ENCODE measurements at regions not wholly inside any gene's neighbourhood (a gene's known extent, or its start where the extent isn't known, plus 50 kb on each side); places are given as distances from the start of the nearest gene placed in this dataset.

- no peak for TF ChIP-seq ZBTB33 (IDR thresholded peaks at IDR 0.05; ENCODE audit: borderline replicate concordance, low read depth)
- no peak for TF ChIP-seq USF1 (IDR thresholded peaks at IDR 0.05; ENCODE audit: borderline replicate concordance, low read depth)
- TF ChIP-seq TEAD4 (IDR thresholded peaks at IDR 0.05; ENCODE audit: borderline replicate concordance, insufficient read depth) = no peak
- TF ChIP-seq CHD2 (IDR thresholded peaks at IDR 0.05; ENCODE audit: low read length, partially characterized antibody) = no peak
- no peak for TF ChIP-seq TCF12 (IDR thresholded peaks at IDR 0.05)
These were observed 81.8 kb upstream of the ARMC2 start (continued) for GRCh38 chr6:108766419-108766818.

GRCh38 chr6:108766886-108767285, 81.3 kb upstream of the ARMC2 start:
- no peaks in the 10 kb centered on the region for H4K20me1 ChIP-seq (ENCODE audit: insufficient read depth)
- H3K36me3 ChIP-seq (replicated peaks in 1 of 2; ENCODE audit: control insufficient read depth in 1 of 2, insufficient read depth in 2 of 2, low read length in 1 of 2) = no peaks in the 10 kb centered on the region
- H3K4me1 ChIP-seq (ENCODE audit: control insufficient read depth in 1 of 2, insufficient read depth in 2 of 2, low read depth in 1 of 2, low read length in 1 of 2) = no peaks in the 10 kb centered on the region; a peak in 1 of 4 replicates
- CTCF ChIA-PET = interaction anchor here (1.7 kb wide), 1 partner anchor 69 kb away, joined by 3 read pairs; no protein-coding TSS in a partner anchor
- no peak overlapping the region for H3K27ac ChIP-seq (ENCODE audit: low read depth in 2 of 2, low read length in 1 of 2)
- DNase-seq = no peak
- TF ChIP-seq POLR2AphosphoS5 (IDR thresholded peaks at IDR 0.05; ENCODE audit: low read depth, low read length) = no peak
- TF ChIP-seq FOSL2 (IDR thresholded peaks at IDR 0.05; ENCODE audit: borderline replicate concordance, low read depth) = no peak
- no peak for TF ChIP-seq IRF3 (IDR thresholded peaks at IDR 0.05; ENCODE audit: low read depth, low read length)
- no peak for TF ChIP-seq RCOR1 (IDR thresholded peaks at IDR 0.05; ENCODE audit: low read length)
- H3K9me3 ChIP-seq = no peaks in the 10 kb centered on the region
- 88% methylated on average over 6 of the region's 6 CpGs for WGBS (ENCODE audit: low lambda C conversion rate)
- H3F3A ChIP-seq (replicated peaks; ENCODE audit: insufficient read depth) = no peaks in the 10 kb centered on the region
- no peaks in the 10 kb centered on the region for H3K79me2 ChIP-seq (ENCODE audit: insufficient read depth)
- H3K4me3 ChIP-seq (ENCODE audit: low read depth in 2 of 2, low read length in 1 of 2) = no peak overlapping the region
- no peaks in the 10 kb centered on the region for H3K9me2 ChIP-seq
- no peak overlapping the region for H3K4me2 ChIP-seq
- POLR2A ChIA-PET = no interaction called here
- no peaks in the 10 kb centered on the region for H3K27me3 ChIP-seq (ENCODE audit: insufficient read depth)
- H2AFZ ChIP-seq (ENCODE audit: low read depth) = no peak overlapping the region
- no peak overlapping the region for H3K9ac ChIP-seq

- H3K27ac ChIP-seq (ENCODE audit: low read depth in 2 of 2, low read length in 1 of 2) = no peak overlapping the region
- no peaks in the 10 kb centered on the region for H3F3A ChIP-seq (replicated peaks; ENCODE audit: insufficient read depth)
- no peaks in the 10 kb centered on the region for H4K20me1 ChIP-seq (ENCODE audit: insufficient read depth)
- H2AFZ ChIP-seq (ENCODE audit: low read depth) = no peak overlapping the region
- ChIA-PET POLR2A (no interaction called here), CTCF (interaction anchor here (0.8 kb wide), 1 partner anchor 14 kb away, joined by 3 read pairs; no protein-coding TSS in a partner anchor)
- H3K9ac ChIP-seq = no peak overlapping the region
- DNase-seq = no peak
- H3K36me3 ChIP-seq (replicated peaks in 1 of 2; ENCODE audit: control insufficient read depth in 1 of 2, insufficient read depth in 2 of 2, low read length in 1 of 2) = no peaks in the 10 kb centered on the region
- 77% methylated on average over 7 of the region's 7 CpGs for WGBS (ENCODE audit: low lambda C conversion rate)
- H3K4me2 ChIP-seq = no peak overlapping the region
- H3K9me3 ChIP-seq = no peaks in the 10 kb centered on the region
- no peaks in the 10 kb centered on the region for H3K27me3 ChIP-seq (ENCODE audit: insufficient read depth)
- H3K9me2 ChIP-seq = no peaks in the 10 kb centered on the region
- H3K4me3 ChIP-seq (ENCODE audit: low read depth in 2 of 2, low read length in 1 of 2) = no peak overlapping the region
- no peaks in the 10 kb centered on the region; a peak in 1 of 4 replicates for H3K4me1 ChIP-seq (ENCODE audit: control insufficient read depth in 1 of 2, insufficient read depth in 2 of 2, low read depth in 1 of 2, low read length in 1 of 2)
- no peaks in the 10 kb centered on the region for H3K79me2 ChIP-seq (ENCODE audit: insufficient read depth)
- TF ChIP-seq PBX3 (IDR thresholded peaks at IDR 0.05) (no peak), EP300 (IDR thresholded peaks at IDR 0.05; ENCODE audit: borderline replicate concordance in 1 of 2, low read depth in 1 of 2, low read length in 1 of 2) (no peak), MEF2A (IDR thresholded peaks at IDR 0.05; ENCODE audit: borderline replicate concordance, low read depth) (no peak), FOXM1 (IDR thresholded peaks at IDR 0.05; ENCODE audit: low read depth) (no peak), USF1 (IDR thresholded peaks at IDR 0.05; ENCODE audit: borderline replicate concordance, low read depth) (no peak), GABPA (IDR thresholded peaks at IDR 0.05; ENCODE audit: low read depth) (no peak), GATA2 (CRISPR knock-in tag; IDR thresholded peaks at IDR 0.05) (no peak), ZBTB33 (IDR thresholded peaks at IDR 0.05; ENCODE audit: borderline replicate concordance, low read depth) (no peak), JUND (IDR thresholded peaks at IDR 0.05) (no peak)
These were observed 80.6 kb upstream of the ARMC2 start for GRCh38 chr6:108767418-108768165.
